ENCODE measurements at regions not wholly inside any gene's neighbourhood (a gene's known extent, or its start where the extent isn't known, plus 50 kb on each side); places are given as distances from the start of the nearest gene placed in this dataset.

DNA sequence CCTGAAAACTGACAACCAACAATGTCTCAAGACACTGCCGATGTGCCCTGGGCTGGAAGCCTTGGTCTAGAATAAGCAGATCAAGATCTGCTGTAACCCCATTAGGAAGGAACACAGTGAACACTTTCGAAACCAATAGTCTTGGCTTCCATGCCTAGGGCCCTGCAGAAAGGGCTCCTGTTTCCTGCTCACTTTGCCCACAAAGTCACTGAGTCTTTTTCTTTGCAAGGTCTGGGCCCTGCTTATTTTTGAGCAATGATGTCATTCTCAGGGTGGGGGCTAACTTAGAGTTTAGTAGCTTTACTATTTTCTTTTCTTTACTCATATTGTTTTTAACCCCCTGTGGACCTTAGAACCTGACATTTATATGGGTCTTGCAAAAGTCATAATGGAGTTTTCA is 704.2 kb upstream of the TMEM132C start:
- Histone ChIP-seq H4K5ac (ENCODE audit: insufficient read length, low read depth, low read length) (no peak overlapping the region), H3K36me3 (ENCODE audit: control insufficient read depth in 2 of 4, insufficient read depth in 4 of 4, low read length in 3 of 4) (no peaks in the 10 kb centered on the region), H4K8ac (ENCODE audit: extremely low read depth, insufficient read depth, low read length) (no peak overlapping the region), H3K18ac (ENCODE audit: extremely low read depth, low read length) (no peak overlapping the region), H3K9ac (replicated peaks in 1 of 4; ENCODE audit: extremely low read depth in 1 of 4, low read depth in 3 of 4, low read length in 3 of 4) (no peak overlapping the region), H2AFZ (ENCODE audit: low read length) (no peak overlapping the region), H3K4me1 (replicated peaks in 1 of 4; ENCODE audit: control insufficient read depth in 3 of 4, insufficient read depth in 4 of 4, low read length in 3 of 4) (peaks cover 0 to 3% (median 0%) of the 10 kb centered on the region in 4 experiments; a peak in 1 of 7 replicates), H3K4me2 (ENCODE audit: insufficient read depth in 1 of 2, low read depth in 2 of 2, low read length in 2 of 2) (no peak overlapping the region), H4K20me1 (replicated peaks in 1 of 2; ENCODE audit: control insufficient read depth in 1 of 2, insufficient read depth in 2 of 2, low read length in 2 of 2) (no peaks in the 10 kb centered on the region), H2BK15ac (ENCODE audit: low read length) (no peak overlapping the region), H3K79me1 (ENCODE audit: low read depth, low read length) (no peaks in the 10 kb centered on the region), H3K23ac (ENCODE audit: insufficient read length) (no peak overlapping the region), H3K9me3 (ENCODE audit: insufficient read depth in 2 of 2, low read depth in 1 of 2, low read length in 1 of 2) (no peaks in the 10 kb centered on the region), H2BK20ac (ENCODE audit: low read length) (no peak overlapping the region), H3K27ac (ENCODE audit: low read depth, low read length) (no peak overlapping the region), H3K14ac (ENCODE audit: insufficient read length) (no peak overlapping the region), H2AK5ac (ENCODE audit: low read depth, low read length) (no peak overlapping the region), H3K4me3 (ENCODE audit: extremely low read depth in 1 of 4, insufficient read depth in 2 of 4, low read depth in 3 of 4, low read length in 4 of 4) (no peak overlapping the region), H3K27me3 (replicated peaks in 1 of 4; ENCODE audit: control insufficient read depth in 3 of 4, extremely low read depth in 1 of 4, insufficient read depth in 3 of 4, low read length in 3 of 4) (no peaks in the 10 kb centered on the region), H4K91ac (replicated peaks; ENCODE audit: insufficient read length, low read length) (no peak overlapping the region), H2BK120ac (replicated peaks; ENCODE audit: low read depth, low read length) (no peak overlapping the region), H3K79me2 (ENCODE audit: control insufficient read depth in 1 of 2, insufficient read depth in 2 of 2, low read length in 2 of 2) (no peaks in the 10 kb centered on the region), H2BK12ac (ENCODE audit: low read depth, low read length) (no peak overlapping the region), H3K4ac (replicated peaks; ENCODE audit: insufficient read length, low read depth, low read length) (no peak overlapping the region), H3K56ac (replicated peaks; ENCODE audit: insufficient read length, low read depth, low read length) (no peak overlapping the region), H2BK5ac (ENCODE audit: low read depth, low read length) (no peak overlapping the region), H3K23me2 (ENCODE audit: low read depth, low read length) (no peaks in the 10 kb centered on the region)
- 92% methylated on average over 2 of the region's 2 CpGs; no CpG with 5 or more reads in 1 of the 2 experiments for WGBS, 2 experiments (ENCODE audit: extremely low coverage in 1 of 2, insufficient coverage in 1 of 2, insufficient read length in 1 of 2, insufficient replicate concordance in 2 of 2, low coverage in 1 of 2, low lambda C conversion rate in 2 of 2, missing lambda C conversion rate in 1 of 2)
- ChIA-PET POLR2A (ENCODE audit: partially characterized antibody) (interaction anchor here (1.9 kb wide), 1 partner anchor 14 kb away, joined by 6 read pairs; no protein-coding TSS in a partner anchor), CTCF (ENCODE audit: partially characterized antibody) (interaction anchor here (0.6 to 1.1 kb wide), 4 partner anchors 20 to 1320 kb away, joined by 3 read pairs; no protein-coding TSS in a partner anchor)
- FAIRE-seq (no peak), DNase-seq (ENCODE audit: low read depth in 1 of 2, low spot score in 2 of 2) (no peak)
- TF ChIP-seq POLR2A (IDR thresholded peaks at IDR 0.05; ENCODE audit: control extremely low read depth in 1 of 2, low read depth in 2 of 2, low read length in 2 of 2) (no peak), SIN3A (conservative IDR thresholded peaks at IDR 0.05 in 1 of 2, IDR thresholded peaks at IDR 0.05 in 1 of 2; ENCODE audit: low read depth in 1 of 2, low read length in 2 of 2) (no peak), RFX5 (IDR thresholded peaks at IDR 0.05; ENCODE audit: borderline replicate concordance, low read depth, low read length) (no peak), TAF7 (optimal IDR thresholded peaks at IDR 0.05; ENCODE audit: borderline replicate concordance, low read depth, low read length) (no peak), HDAC2 (IDR thresholded peaks at IDR 0.05; ENCODE audit: borderline replicate concordance in 1 of 2, low read depth in 2 of 2, low read length in 2 of 2) (no peak), CHD1 (IDR thresholded peaks at IDR 0.05; ENCODE audit: low read depth, low read length) (no peak), BRCA1 (IDR thresholded peaks at IDR 0.05; ENCODE audit: low read depth, low read length) (no peak), RNF2 (IDR thresholded peaks at IDR 0.05; ENCODE audit: borderline replicate concordance, low read depth, low read length, missing control alignments, poor library complexity, severe bottlenecking) (no peak)
- TF ChIP-seq, protein P1, sequence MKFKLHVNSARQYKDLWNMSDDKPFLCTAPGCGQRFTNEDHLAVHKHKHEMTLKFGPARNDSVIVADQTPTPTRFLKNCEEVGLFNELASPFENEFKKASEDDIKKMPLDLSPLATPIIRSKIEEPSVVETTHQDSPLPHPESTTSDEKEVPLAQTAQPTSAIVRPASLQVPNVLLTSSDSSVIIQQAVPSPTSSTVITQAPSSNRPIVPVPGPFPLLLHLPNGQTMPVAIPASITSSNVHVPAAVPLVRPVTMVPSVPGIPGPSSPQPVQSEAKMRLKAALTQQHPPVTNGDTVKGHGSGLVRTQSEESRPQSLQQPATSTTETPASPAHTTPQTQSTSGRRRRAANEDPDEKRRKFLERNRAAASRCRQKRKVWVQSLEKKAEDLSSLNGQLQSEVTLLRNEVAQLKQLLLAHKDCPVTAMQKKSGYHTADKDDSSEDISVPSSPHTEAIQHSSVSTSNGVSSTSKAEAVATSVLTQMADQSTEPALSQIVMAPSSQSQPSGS (IDR thresholded peaks at IDR 0.05; ENCODE audit: low read length): no peak
- TF ChIP-seq, protein P2, sequence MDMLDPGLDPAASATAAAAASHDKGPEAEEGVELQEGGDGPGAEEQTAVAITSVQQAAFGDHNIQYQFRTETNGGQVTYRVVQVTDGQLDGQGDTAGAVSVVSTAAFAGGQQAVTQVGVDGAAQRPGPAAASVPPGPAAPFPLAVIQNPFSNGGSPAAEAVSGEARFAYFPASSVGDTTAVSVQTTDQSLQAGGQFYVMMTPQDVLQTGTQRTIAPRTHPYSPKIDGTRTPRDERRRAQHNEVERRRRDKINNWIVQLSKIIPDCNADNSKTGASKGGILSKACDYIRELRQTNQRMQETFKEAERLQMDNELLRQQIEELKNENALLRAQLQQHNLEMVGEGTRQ (IDR thresholded peaks at IDR 0.05; ENCODE audit: low read length): no peak
